ENCODE measurements at regions not wholly inside any gene's neighbourhood (a gene's known extent, or its start where the extent isn't known, plus 50 kb on each side); places are given as distances from the start of the nearest gene placed in this dataset.
"Not testable (repeated sequence)": the region's sequence is repeated elsewhere in the genome, so short reads cannot be mapped to it uniquely, and the experiment has no call there.

DNA sequence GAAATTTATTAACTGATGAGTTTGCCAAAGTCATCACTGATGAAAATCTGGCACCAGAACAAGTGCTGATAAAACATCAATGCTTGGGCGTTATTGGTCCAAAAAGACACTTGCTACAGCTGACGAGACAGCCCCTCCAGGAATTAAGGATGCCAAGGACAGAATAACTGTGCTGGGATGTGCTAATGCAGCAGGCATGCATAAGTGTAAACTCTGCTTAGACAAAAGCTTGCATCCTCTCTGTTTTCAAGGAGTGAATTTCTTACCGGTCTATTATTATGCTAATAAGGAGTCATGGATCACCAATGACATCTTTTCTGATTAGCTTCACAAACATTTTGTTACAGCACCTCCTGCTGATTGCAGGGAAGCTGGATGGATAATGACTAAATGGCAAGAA, 402.0 kb downstream of the LTN1 start:
- no peak for DNase-seq (ENCODE audit: low read depth)

DNA sequence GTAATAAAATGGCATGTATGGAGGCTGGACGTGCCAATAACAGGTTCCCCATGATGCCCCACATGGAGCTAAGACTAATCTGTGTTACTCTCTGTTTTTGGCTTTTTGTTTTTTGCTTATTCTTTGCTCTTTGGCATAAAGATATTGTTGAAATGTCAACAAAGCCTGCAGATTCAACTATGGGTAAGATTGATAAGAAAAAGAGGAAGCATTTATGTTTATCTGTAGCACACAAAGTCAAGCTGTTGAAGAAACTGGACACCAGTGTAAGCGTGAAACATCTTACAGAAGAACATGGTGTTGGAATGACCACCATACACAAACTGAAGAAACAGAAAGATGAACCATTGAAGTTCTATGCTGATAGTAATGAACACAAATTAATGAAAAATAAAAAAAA, 402.7 kb downstream of the LTN1 start:
- DNase-seq (ENCODE audit: low read depth): no peak

DNA sequence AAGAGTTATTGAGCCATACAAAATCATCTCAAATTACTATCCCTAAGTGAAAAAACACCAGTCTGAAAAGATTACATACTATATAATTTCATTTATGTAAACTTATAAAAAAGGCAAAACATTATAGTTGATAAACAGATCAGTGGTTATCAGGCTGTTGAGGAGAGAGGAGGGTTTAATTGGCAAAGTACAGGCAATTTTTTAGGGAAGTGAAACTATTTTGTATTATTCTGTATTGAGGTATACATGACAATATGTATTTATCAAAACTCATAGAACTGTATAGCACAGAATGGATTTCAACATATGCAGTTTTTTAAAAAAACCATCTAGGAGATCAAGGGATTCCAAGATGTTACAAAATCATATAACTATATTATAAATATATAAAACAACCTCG, 403.7 kb downstream of the LTN1 start:
- DNase-seq (ENCODE audit: low read depth): no peak

DNA sequence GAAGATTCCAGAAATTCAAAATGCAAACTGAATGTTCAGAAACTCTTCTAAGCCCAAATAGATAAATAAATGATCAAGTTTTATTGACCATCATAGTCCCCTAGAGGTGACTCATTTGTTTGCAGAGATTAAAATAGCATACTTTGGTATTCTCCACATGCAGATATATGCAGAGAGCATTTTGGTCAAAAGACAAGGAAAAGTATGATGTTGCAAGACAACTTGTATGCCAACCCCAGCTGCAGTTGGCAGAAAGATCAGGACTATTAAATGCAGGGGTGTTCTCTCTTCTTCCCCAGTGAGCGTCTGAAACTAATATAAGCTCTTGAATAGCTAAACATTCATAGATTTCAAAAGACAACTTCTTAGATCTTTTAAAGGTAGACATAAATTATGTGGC, 404.9 kb downstream of the LTN1 start:
- DNase-seq (ENCODE audit: low read depth): peak; percentile 26

DNA sequence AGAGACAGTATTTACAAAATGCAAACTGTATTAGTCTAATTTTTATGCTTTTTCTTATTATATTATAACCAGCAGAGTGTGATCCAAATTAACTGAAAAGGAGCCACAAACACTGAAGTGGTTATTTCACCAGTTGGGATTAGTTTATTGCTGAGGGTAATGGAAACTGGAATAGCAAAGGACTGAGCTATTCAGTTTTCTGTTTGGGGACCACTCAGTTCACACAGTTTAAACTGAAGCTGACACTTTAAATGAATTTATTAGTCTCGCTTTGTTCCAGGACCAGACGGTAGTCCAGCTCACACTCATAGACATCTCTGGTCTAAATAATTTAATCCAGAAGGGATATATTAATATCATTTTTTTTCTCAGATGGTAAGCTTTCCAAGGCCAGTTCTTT, 410.7 kb downstream of the LTN1 start:
- no peak for DNase-seq (ENCODE audit: low read depth)

DNA sequence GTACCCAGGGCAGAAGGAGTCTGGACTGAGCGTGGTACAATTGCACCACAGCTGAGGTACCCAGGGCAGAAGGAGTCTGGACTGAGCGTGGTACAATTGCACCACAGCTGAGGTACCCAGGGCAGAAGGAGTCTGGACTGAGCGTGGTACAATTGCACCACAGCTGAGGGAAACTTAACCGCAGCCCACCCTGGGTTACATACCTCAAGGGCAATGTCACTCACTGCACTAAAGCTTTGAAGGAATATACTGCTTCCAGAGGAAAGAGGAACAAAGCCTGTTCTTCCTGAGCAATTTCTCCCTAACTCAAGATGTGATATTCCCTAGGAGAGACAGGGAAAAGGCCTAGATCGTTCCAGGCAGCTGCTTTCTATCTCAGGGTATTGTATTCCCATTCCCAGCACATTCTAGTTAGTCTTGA, 411.4 kb downstream of the LTN1 start:
- DNase-seq (ENCODE audit: low read depth): peak; percentile 59

DNA sequence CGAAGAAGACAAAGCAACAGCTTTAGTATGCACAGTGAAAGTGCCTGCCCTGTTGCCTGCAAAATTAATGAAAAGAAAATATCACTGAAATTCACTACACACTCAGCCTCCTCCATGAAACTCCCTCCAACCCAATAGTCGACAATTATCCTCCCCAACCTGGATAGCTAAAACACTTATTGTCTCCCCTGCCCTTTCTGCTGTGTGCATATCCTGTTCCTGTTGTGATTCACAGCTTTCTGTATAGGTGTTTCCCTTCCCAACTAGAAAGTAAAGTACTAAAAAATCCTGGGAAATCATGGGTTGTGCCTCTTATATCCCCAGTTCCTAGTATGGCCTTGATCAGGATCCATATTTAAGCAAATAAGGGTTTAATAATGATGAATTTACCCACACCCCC, 412.1 kb downstream of the LTN1 start:
- no peak for DNase-seq (ENCODE audit: low read depth)

DNA sequence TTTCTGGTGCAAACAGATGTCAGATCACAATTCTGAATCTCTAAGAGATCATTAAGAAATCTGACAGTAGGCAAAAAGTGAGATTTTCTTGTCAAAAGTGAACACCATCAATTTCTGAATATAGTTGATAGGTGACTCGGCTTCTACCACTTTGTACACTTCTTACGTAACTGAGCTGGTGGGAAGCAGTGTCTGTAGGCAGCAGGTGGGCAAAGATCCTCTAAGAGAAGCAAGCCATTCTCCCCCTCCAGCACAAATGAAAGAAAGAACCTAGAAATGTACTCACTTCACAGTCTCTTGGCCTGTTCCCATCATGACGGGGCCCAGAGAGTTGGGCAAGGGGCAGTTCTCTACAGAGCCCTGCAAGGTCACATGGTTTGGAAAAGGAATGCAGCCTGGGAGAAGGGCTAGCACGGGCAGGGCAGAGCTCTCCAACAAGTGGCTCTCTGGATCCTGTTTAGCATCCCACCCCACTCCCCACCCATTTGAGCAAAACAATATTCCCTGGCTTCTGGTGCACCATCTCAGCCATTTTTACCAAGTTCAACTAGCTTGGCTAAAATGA, 412.6 kb downstream of the LTN1 start:
- no peak for DNase-seq (ENCODE audit: low read depth)

DNA sequence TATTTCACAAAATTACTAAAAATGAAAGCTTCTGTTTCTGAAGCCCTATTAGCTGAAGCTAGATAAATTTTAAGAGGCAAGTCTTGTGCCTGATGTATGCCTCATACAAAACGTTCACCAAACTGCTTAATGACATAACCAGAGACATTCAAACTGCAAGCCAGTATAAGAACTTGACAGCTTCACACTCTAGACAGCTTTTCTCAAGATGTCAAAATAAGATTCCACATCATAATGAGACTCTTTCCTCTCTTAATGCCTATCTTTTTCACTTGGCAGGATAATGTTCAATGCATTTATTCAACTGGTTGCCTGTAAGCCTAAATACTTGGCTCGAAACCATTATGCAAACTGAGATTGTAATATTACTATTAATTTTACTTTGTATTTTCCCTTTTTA, 424.0 kb downstream of the LTN1 start:
- DNase-seq (ENCODE audit: low read depth): no peak

DNA sequence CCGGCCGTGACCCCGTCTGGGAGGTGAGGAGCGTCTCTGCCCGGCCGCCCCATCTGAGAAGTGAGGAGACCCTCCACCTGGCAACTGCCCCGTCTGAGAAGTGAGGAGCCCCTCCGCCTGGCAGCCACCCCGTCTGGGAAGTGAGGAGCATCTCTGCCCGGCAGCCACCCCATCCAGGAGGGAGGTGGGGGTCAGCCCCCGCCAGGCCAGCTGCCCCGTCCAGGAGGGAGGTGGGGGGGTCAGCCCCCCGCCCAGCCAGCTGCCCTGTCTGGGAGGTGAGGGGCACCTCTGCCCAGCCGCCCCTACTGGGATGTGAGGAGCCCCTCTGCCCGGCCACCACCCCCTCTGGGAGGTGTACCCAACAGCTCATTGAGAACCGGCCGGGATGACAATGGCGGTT, 428.7 kb downstream of the LTN1 start:
- not testable (repeated sequence) for DNase-seq (ENCODE audit: low read depth)

DNA sequence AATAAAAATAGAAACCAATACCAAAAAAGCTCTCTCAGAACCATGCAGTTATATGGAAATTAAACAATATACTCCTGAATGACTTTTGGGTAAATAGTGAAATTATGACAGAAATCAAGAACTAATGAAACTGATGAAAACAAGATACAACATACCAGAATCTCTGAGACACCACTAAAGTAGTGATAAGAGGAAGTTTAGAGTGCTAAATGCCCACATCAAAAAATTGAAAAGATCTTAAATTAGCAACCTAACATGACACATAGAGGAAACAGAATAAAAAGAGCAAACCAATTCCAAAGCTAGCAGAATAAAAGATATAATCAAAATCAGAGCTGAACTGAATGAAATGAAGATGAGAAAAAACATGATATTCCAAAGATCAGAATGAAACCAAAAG, 430.9 kb downstream of the LTN1 start:
- no peak for DNase-seq (ENCODE audit: low read depth)

DNA sequence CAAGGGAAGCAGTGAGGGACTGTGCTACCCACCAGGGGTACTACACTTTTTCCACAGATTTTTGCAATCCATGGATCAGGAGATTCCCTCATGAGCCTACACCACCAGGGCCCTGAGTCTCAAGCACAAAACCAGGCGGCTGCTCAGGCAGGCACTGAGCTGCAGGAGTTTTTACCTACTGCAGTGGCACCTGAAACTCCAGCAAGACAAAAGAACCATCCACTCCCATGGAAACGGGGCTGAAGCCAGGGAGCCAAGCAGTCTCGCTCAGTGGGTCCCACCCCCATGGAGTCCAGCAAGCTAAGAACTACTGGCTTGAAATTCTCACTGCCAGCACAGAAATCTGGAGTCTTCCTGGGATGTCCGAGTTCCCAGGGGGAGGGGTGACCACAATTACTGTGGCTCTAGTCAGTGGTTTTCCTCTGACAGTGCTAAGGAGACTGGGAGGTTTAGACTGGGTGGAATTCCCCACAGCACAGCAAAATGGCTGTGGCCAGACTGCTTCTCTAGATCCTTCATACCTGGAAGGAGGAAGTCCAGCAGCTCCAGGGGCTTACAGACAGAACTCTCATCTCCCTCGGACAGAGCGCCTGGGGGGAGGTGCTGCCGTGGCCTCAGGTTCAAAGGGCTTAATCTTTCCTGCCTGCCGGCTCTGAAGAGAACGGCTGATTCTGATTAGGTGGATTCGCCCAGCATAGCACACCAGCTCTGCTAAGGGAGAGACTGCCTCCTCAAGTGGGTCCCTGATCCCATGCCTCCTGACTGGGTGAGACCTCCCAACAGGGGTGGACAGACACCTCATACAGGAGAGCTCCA, 437.8 kb downstream of the LTN1 start:
- peak; percentile 81 for DNase-seq (ENCODE audit: low read depth)

DNA sequence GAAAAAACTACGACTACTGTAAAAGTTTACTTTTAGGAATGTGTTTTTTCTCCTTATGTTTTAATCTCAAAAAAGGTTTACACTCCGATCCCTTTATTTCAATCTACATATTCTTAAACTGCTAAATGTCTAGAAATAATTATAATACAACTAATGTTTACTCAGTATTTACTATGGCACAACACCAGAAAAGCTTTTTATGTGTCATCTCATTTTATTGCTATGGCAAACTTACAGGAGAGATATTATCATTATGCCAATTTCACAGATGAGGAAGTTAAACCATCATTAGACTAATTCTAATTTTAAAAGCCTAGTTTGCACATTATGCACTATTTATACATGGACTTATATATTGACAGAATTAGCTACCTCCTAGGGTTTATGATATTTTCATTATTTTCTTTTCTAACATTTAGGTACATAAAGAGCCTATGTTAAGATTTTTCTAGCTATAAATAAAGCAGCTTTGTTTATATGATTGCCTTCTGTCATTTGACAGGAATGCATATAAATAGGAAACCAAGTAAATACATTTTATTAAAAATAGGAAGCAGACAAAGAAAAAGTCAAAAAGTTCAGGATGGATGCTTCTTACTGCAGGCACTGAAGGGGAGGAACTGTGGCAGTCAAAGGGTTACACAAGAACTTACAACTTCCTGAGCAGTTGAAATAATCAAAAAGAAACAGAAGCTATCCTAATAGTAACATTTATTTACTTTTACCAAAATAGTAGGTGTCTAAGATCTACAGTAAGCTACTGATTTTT, 442.4 kb downstream of the LTN1 start:
- DNase-seq (ENCODE audit: low read depth): no peak

DNA sequence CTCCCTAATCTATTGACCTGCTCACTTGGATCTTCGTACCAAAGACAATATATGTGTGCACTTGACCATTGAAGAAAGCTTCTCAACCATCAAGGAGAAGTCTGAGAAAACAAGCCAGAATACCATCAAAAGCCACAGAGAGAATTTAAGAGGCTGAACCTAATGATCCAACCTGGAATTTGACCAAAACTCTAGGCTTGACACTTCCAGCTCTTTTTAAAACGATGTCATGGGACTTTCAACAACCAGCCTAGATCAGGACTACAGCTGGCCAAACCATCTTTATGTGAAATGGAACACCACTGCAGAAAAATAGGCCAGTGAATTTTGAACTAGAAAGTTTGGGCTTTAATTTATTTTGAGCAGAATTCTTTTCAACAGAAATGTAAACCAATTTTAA, 444.4 kb downstream of the LTN1 start:
- no peak for DNase-seq (ENCODE audit: low read depth)

DNA sequence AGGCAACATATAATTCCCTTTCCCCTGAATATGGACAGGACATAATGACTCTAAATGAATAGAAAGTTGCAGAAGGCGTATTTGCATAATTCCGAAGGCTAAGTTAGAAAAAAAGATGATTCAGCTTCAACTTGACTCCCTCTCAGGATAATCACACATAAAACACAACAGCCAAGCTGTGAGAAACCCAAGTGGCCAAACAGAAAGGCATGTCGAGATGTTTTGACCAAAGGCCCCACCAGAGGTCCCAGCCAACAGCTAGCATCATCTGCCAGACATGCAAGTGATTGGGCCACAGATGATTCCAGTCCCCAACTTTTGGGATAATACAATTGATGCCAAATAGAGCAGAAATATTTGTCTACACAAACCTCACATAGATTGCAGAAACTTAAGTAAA, 444.9 kb downstream of the LTN1 start:
- no peak for DNase-seq (ENCODE audit: low read depth)

DNA sequence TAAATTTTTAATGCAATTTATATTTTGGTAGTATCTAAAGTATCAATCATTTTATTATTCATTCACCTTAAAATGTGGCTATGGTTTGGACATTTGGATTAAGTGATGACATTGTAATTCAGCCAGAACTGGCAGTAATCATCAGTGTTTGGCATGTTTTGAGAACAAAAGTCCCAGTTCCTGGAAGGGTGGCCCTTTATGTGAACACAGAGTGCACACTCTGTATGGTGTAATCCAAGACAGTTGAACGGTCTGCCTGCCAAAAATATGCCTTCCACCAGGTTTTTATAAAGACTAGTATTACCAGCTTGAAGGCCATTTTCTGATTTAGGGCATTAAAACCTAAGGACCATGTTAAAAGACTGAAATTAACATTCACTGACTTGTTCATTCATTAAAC, 448.7 kb downstream of the LTN1 start:
- no peak for DNase-seq (ENCODE audit: low read depth)

DNA sequence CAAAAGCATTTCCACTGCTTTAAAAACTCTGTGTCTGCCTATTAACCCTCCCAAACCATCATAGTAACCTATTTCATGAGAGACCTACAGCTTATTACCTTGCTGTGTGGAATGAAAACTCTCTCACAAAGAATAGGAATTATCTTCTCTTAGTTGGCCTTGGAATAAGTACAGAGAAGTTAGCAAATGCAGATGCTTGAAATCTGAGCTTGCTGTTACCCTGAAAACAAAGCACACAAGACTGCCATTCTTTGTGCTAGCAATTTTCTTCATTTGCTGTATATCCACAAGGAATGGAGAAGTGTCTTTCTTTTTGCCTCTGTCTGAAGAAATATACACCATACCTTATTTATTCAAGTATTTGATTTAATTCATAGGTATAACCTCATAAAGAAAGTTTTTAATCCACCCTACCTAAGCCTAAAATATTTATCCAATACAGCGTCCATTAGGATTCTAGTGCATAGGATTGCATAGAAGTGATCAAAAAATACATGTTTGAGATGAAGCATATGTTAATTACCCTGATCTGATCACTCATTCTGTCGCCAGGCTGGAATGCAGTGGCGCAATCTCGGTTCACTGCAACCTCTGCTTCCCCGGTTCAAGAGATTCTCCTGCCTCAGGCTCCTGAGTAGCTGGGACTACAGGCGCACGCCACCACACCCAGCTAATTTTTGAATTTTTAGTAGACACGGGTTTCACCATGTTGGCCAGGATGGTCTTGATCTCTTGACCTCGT, 451.1 kb downstream of the LTN1 start:
- no peak for DNase-seq (ENCODE audit: low read depth)

DNA sequence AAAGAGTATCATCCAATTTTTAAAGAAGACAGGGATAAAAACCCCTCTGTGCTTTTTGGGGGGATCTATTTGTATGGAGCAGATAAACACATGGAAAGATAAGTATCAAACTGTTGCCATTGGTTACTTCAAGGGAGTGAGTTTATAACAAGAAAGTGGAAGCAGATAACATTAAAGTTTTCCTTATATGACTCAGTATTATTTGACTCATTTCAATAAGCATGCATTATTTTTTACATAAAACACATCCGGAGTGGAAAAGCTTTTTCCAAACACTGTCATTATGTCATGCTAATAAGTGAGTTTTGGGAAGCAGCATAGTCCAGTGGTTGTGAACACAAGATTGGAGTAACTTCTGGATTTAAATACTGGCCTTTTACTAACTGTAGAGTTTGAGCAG, 452.2 kb downstream of the LTN1 start:
- DNase-seq (ENCODE audit: low read depth): peak; percentile 69

DNA sequence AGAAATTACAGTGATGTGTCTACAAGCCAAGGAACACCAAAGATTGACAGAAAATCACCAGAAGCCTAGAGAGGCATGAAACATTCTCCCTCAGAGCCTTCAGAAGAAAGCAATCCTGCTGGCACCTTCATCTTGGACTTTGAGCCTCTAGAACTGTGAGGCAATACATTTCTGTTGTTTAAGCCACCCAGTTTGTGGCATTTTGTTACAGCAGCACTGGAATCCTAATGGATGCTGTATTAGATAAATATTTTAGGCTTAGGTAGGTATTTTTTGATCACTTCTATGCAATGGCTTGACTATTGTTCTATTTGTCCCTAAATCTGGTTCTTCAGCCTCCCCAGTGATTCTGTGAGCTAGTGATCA, 453.1 kb downstream of the LTN1 start:
- no peak for DNase-seq (ENCODE audit: low read depth)

DNA sequence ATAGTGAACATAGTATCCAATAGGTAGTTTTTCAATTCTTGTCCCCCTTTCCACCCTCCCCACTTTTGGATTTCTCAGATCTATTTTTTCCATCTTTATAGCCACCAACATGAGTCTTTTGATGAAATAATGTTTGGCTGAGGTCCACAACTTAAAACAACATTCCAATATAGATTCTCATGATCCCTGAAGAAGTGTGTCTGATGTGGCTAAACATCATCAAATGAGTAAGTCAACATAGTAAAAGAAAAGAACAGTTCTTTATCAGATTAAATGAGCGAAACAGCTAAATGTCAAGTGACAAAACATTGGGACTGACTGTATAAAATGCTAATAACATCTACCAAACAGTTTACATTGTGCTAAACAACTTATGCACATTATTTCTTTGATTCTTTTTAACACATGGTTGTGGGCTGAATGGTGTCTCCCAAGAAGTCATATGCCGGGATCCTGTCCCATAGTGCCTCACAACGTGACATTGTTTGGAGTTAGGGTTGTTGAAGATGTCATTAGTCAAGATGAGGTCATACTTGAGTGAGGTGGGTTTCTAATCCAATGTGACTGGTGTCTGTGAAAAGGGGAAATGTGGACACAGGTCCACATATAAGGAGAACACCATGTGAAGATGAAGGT, 453.6 kb downstream of the LTN1 start:
- peak; percentile 82 for DNase-seq (ENCODE audit: low read depth)

DNA sequence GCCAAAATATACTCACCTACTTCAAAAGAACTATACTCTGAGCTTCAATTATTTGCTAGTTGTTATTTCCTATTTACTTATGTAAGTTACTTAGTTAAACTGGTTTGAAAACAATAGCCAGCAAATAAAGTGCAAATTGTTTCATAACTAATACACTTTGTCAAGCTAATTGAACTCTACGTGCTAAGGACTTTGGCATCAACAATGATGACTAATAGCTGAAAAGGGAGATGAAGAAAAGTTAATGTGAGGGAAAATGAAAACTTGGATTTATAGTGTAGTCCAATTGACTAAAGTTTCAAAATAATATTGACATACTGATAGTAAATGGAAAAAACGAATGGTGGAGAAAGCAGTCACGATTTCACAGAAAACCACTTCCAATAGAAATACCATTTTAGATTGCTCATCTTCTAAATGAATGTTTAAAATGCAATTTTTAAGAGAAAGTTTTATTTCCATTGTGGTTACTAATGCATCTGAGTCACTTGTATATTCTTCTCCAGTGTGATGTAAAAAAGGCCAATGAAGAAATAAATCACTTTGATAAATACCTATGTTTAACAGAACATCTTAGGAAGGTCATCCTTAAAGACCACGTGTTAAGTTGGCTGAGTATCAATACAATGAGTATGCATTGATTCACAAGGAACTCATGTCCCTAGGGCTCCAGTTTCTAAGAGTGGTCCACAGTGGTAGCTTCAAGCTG, 455.2 kb downstream of the LTN1 start:
- peak; percentile 85 for DNase-seq (ENCODE audit: low read depth)
